Neural progenitor cell (in vitro differentiated cells): ENCODE measurements at regions not wholly inside any gene's neighbourhood (a gene's known extent, or its start where the extent isn't known, plus 50 kb on each side); places are given as distances from the start of the nearest gene placed in this dataset.

Experiments used
- EZH2 ChIP-seq: fragments of 200-600 bp; sonication (generic); IDR thresholded peaks from 2 replicates; pipeline ENCODE4 v1.6.1; 2017; ENCODE audit warnings: antibody characterized with exemption, mild to moderate bottlenecking, moderate library complexity
- EZH2phosphoT487 ChIP-seq: fragments of 200-600 bp; sonication (generic); IDR thresholded peaks from 2 replicates; pipeline ENCODE4 v1.6.1; 2017; ENCODE audit warnings: antibody characterized with exemption
- TF ChIP-seq, protein P1 (sequence below): fragments of 200-600 bp; sonication (generic); IDR thresholded peaks from 2 replicates; pipeline ENCODE4 v1.5.1; 2017; ENCODE audit warnings: antibody characterized with exemption, mild to moderate bottlenecking

DNA sequence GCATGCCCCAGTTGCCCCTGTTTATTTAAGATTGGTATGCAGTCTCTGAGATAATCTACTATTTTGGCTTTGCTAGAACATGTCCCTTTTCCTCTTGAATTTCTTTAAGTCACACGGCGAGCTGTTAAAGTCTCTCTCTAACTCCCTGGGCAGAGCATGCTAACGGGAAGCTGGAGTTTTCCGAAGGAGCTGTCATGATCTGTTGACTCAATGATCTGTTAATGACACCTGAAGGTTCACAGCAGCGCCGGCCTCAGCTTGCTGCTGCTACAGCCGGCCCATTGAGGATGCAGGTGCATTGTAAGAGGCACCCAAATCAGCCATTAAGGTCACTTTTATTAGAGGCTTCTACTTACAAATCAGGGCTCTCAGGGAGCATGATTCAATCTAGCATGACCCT is 1203.4 kb downstream of the MAT2B start:
- TF ChIP-seq, protein P1, sequence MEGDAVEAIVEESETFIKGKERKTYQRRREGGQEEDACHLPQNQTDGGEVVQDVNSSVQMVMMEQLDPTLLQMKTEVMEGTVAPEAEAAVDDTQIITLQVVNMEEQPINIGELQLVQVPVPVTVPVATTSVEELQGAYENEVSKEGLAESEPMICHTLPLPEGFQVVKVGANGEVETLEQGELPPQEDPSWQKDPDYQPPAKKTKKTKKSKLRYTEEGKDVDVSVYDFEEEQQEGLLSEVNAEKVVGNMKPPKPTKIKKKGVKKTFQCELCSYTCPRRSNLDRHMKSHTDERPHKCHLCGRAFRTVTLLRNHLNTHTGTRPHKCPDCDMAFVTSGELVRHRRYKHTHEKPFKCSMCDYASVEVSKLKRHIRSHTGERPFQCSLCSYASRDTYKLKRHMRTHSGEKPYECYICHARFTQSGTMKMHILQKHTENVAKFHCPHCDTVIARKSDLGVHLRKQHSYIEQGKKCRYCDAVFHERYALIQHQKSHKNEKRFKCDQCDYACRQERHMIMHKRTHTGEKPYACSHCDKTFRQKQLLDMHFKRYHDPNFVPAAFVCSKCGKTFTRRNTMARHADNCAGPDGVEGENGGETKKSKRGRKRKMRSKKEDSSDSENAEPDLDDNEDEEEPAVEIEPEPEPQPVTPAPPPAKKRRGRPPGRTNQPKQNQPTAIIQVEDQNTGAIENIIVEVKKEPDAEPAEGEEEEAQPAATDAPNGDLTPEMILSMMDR: no peak
- TF ChIP-seq EZH2phosphoT487: no peak
- TF ChIP-seq EZH2: no peak
